Naive B cell (primary cell): ENCODE measurements at regions not wholly inside any gene's neighbourhood (a gene's known extent, or its start where the extent isn't known, plus 50 kb on each side); places are given as distances from the start of the nearest gene placed in this dataset.
A peak's percentile ranks its signal among the peaks of the same experiment; 100 is the strongest.

ENCODE experiments used
- ATAC-seq, 2 donors: fragments of 150-1000 bp; cut with Tn5 transposase; 2 replicates each; pipeline ENCODE4 v1.10.0; 2021; ENCODE audit warnings: low read depth in 2 of 2, mild to moderate bottlenecking in 2 of 2, moderate library complexity in 2 of 2
- DNase-seq: peaks from one replicate; pipeline ENCODE4 v3.0.0; 2022
- H3K27ac Mint-ChIP-seq, 6 donors: one replicate each; pipeline ENCODE4 v1.8.0; 2020 to 2022; ENCODE audit warnings: mild to moderate bottlenecking in 6 of 6, mixed read lengths in 6 of 6, moderate library complexity in 5 of 6, inconsistent platforms in 2 of 6
- H3K27me3 Mint-ChIP-seq, 3 donors: one replicate each; pipeline ENCODE4 v1.8.0; 2021 to 2022; ENCODE audit warnings: mixed read lengths in 3 of 3, mild to moderate bottlenecking in 1 of 3
- H3K36me3 Mint-ChIP-seq, 2 donors: one replicate each; pipeline ENCODE4 v1.8.0; 2020 to 2022; ENCODE audit warnings: mixed read lengths in 2 of 2, inconsistent platforms in 1 of 2, mild to moderate bottlenecking in 1 of 2
- H3K4me1 Mint-ChIP-seq, 3 donors: one replicate each; pipeline ENCODE4 v1.8.0; 2020 to 2022; ENCODE audit warnings: mixed read lengths in 3 of 3, inconsistent platforms in 1 of 3, mild to moderate bottlenecking in 1 of 3, moderate library complexity in 1 of 3
- H3K4me3 Mint-ChIP-seq, 8 donors: one replicate each; pipeline ENCODE4 v1.8.0; 2020 to 2022; ENCODE audit warnings: mild to moderate bottlenecking in 8 of 8, mixed read lengths in 8 of 8, moderate library complexity in 8 of 8, inconsistent platforms in 2 of 8
- H3K9me3 Mint-ChIP-seq, 7 donors: one replicate each; pipeline ENCODE4 v1.8.0; 2020 to 2022; ENCODE audit warnings: mixed read lengths in 7 of 7, mild to moderate bottlenecking in 5 of 7, inconsistent platforms in 2 of 7, moderate library complexity in 1 of 7

DNA sequence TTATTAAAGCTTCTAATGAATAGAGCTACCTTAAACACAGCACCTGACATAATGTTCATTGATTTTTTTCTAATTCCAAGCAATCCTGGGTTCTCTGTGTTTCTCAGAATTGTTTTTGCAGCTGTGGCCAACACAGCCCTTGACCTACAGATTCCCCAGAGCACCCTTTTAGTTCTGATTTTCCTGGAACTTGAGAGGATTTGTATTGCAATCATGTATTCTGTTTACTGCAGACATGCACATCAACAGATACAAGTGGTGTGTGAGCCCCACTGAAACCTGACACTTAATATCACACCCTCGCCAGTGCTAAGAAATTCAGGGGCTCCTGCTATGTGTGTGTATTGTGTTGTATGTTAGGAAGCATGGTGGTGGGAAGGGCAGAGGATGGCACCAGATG lies 344.2 kb upstream of the POM121L12 start:
- no peak for ATAC-seq
- DNase-seq, result no peak
- Mint-ChIP-seq H3K4me3 (no peak overlapping the region), H3K4me1 (no peaks in the 10 kb centered on the region), H3K36me3 (no peaks in the 10 kb centered on the region), H3K9me3 (peaks cover 0 to 15% (median 3%) of the 10 kb centered on the region in 7 donors), H3K27ac (no peak overlapping the region), H3K27me3 (no peaks in the 10 kb centered on the region)

DNA sequence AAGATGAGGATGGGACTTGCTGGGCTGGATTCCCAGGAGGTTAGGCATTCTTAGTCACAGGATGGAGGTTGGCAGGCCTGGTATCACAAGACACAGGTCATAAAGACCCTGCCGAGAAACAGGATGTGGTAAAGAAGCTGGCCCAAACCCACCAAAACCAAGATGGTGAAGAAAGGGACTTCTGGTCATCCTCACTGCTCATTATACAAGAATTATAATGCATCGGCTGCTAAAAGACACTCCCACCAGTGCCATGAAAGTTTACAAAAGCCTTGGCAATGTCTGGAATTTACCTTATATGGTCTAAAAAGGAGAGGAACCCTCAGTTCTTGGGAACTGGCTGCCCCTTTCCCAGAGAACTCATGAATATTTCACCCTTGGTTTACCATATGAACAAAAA lies 345.5 kb upstream of the POM121L12 start:
- no peak for ATAC-seq
- Mint-ChIP-seq H3K9me3 (peaks cover 0 to 15% (median 3%) of the 10 kb centered on the region in 7 donors), H3K36me3 (no peaks in the 10 kb centered on the region), H3K4me3 (no peak overlapping the region), H3K4me1 (no peaks in the 10 kb centered on the region), H3K27me3 (no peaks in the 10 kb centered on the region), H3K27ac (no peak overlapping the region)
- DNase-seq, result no peak

DNA sequence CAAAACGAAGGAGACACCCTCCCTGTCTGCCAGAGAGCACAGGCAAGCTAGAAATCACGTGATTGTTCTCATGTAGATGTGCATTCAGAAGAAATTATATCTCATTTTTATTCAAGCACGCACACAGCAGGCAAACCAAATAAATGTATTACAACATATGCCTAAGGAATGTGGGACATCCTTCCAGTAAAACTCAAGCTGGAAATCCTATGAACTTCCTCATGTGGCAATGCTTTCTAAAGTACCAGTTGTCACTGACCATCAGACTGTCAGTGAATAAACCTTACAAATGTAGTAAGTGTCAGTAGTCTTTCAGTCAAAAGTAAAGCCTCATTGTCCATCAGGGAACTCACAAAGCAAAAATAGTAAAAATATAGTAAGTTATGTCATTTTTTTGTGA lies 350.1 kb upstream of the POM121L12 start:
- Mint-ChIP-seq H3K27ac (no peak overlapping the region), H3K9me3 (peaks cover 0 to 11% (median 3%) of the 10 kb centered on the region in 7 donors), H3K27me3 (no peaks in the 10 kb centered on the region), H3K4me3 (no peak overlapping the region), H3K4me1 (no peaks in the 10 kb centered on the region), H3K36me3 (no peaks in the 10 kb centered on the region)
- DNase-seq (no peak), ATAC-seq (no peak)

DNA sequence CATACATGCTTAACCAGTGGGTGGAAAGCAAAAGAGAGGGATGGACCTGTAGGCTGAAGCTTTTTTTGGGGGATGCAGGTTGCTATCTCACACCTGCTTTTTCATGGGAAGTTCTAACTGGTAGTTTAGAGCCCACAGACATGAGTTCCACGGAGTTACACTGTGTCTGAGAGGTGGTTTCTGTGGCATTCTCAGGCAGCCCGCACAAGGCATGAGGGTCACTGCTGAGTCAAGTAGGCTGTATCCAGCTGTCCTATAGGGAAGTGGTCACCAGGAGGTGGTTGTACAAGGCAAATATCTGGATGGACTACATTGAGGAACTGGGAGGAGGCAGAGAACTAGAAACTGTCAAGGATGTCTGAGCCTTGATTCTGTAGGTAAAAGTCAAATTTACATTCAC lies 351.0 kb upstream of the POM121L12 start:
- ATAC-seq (no peak), DNase-seq (no peak)
- H3K27ac Mint-ChIP-seq, result no peak overlapping the region
- H3K4me3 Mint-ChIP-seq, result no peak overlapping the region
- H3K27me3 Mint-ChIP-seq, result no peaks in the 10 kb centered on the region
- no peaks in the 10 kb centered on the region for H3K4me1 Mint-ChIP-seq
- no peaks in the 10 kb centered on the region for H3K36me3 Mint-ChIP-seq
- peaks cover 0 to 10% (median 3%) of the 10 kb centered on the region in 7 donors for H3K9me3 Mint-ChIP-seq

DNA sequence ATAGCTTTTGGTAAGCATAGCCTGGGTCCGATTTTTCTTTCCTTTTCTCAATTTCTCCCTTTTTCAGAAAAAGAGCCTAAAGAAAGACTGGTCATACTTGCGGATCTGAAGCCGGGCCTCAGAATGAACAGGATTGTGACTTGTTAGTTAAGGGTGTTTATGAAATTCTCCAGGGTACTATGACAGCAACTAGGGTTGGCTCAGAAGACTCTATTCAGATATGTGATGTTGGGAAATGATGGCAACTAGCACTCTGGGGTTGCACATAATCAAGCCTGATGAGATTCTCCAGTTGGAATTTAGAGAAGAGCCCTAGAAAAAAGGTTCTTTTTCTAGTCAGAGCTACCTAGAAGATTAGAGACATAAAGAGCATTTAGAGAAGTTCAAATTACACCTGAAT lies 352.4 kb upstream of the POM121L12 start:
- Mint-ChIP-seq H3K27me3 (no peaks in the 10 kb centered on the region), H3K4me1 (no peaks in the 10 kb centered on the region), H3K27ac (no peak overlapping the region), H3K4me3 (no peak overlapping the region), H3K9me3 (peaks cover 1 to 12% (median 5%) of the 10 kb centered on the region in 7 donors), H3K36me3 (no peaks in the 10 kb centered on the region)
- ATAC-seq (no peak), DNase-seq (no peak)

DNA sequence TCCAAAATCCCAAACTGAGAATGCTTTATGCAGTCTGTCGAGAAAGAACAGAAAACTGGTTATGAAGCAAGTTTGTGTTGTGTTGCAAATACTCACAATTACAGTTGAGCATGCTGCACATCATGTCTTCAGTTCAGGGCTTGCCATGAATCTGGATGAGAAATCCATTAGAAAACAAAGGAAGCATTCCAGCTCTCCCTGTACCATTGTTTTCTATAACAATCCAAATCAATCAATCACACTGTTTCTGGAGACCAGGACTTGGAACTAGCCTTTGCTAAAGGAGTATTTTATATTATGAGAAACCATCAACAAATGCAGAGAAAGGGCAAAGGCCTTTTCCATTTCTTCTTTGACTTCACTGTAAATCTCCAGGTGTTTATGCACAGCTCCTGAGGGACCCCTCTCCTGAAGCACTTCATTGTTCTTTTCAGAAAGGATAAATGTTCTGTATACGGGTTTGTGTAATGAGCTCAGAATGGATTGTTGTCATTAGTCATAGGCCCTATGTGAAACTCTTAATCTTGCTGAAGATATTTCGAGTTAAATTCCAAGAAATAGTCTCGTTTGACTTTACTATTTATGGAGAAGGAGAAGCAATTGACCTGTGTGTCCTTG lies 364.7 kb upstream of the POM121L12 start:
- no peak overlapping the region for H3K4me3 Mint-ChIP-seq
- H3K36me3 Mint-ChIP-seq, result no peaks in the 10 kb centered on the region
- H3K9me3 Mint-ChIP-seq, result peaks cover 0 to 15% (median 4%) of the 10 kb centered on the region in 7 donors
- ATAC-seq (no peak), DNase-seq (no peak)
- no peaks in the 10 kb centered on the region for H3K27me3 Mint-ChIP-seq
- H3K4me1 Mint-ChIP-seq, result no peaks in the 10 kb centered on the region
- no peak overlapping the region for H3K27ac Mint-ChIP-seq

DNA sequence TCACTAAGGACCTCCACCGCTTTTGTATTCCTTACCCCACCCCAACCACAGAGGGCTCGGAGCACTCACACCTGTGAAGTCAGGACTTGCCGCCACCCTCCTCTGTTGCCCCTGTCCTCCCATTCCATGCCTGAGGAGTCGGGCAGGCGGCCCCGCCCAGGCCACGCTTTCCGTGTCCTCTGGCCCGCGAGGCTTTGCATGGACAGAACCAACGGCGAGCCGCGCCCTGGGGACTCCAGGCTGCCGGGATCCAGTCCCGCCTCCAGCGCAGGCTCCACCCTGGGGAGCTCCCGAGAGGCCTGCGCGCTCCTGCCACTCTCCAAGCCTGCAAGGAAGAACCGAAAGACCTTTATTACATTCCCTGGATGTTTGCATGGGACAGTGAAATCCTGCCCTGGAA lies 366.4 kb upstream of the POM121L12 start:
- Mint-ChIP-seq H3K9me3 (peaks cover 2 to 15% (median 6%) of the 10 kb centered on the region in 7 donors), H3K36me3 (no peaks in the 10 kb centered on the region), H3K27me3 (no peaks in the 10 kb centered on the region), H3K27ac (no peak overlapping the region), H3K4me3 (no peak overlapping the region), H3K4me1 (no peaks in the 10 kb centered on the region)
- DNase-seq (no peak), ATAC-seq (no peak)

DNA sequence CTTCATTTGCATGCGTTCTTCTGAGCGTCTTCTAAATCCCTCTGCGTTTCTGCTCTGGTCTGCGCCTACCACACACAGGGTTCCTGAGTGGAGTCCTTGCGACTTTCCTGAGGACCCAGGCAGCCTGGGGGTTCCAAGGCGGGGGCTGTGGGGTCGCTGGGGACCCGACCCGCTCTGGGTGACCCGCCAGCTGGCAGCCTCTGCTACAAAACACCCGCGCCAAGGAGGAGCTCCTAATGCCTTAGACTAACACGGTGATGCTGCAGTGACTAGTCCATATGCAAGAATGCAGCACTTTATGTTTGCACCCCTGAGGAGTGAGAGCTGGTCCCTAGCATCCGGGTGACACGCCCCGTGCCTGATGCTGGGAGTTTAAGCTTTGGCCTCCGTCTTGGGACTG lies 367.0 kb upstream of the POM121L12 start:
- H3K27ac Mint-ChIP-seq, result no peak overlapping the region
- no peaks in the 10 kb centered on the region for H3K4me1 Mint-ChIP-seq
- no peaks in the 10 kb centered on the region for H3K36me3 Mint-ChIP-seq
- H3K4me3 Mint-ChIP-seq, result no peak overlapping the region
- no peak for DNase-seq
- H3K27me3 Mint-ChIP-seq, result no peaks in the 10 kb centered on the region
- peaks cover 2 to 15% (median 6%) of the 10 kb centered on the region in 7 donors for H3K9me3 Mint-ChIP-seq
- ATAC-seq, result no peak

DNA sequence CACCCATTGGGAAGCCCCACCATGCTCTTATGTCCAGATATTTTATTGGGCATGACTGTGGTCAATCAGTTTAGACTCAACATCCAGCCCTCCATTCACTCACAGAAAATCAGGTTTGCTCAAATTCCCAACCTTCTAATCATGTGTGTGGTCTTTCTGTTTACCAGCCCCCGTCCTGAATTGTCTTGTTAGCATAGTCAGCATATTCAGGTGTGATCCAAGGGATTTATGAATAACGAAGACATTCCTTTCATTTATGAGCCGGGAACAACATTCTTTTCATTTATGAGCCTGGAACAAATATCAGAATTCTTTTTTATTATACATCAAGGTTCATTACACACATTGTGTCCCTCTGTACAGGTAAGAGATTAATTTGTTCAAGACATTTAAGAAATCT lies 376.3 kb upstream of the POM121L12 start:
- no peaks in the 10 kb centered on the region for H3K36me3 Mint-ChIP-seq
- DNase-seq (no peak), ATAC-seq (no peak)
- no peak overlapping the region for H3K4me3 Mint-ChIP-seq
- peaks cover 0 to 11% (median 5%) of the 10 kb centered on the region in 7 donors for H3K9me3 Mint-ChIP-seq
- H3K27ac Mint-ChIP-seq, result no peak overlapping the region
- H3K27me3 Mint-ChIP-seq, result no peaks in the 10 kb centered on the region
- H3K4me1 Mint-ChIP-seq, result no peaks in the 10 kb centered on the region

DNA sequence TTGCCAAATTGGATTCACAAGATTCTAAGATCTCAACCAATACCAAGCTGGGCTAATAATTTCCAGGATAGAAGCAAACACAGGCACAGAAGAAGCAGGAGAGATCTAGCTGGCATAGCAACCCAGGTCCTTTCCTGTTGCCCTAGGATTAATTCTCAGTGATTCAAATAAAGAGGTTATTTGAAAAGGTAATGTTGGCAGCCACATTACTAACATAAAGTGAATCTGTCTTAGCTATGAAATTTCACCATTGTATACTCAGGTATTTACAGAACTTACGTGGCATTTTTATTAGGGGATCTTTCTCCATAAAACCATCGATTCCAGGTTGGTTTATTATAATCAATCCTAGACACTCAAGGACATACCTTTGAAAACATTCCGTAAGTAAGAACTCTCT lies 379.3 kb upstream of the POM121L12 start:
- H3K4me3 Mint-ChIP-seq, result no peak overlapping the region
- H3K36me3 Mint-ChIP-seq, result no peaks in the 10 kb centered on the region
- DNase-seq (no peak), ATAC-seq (no peak)
- H3K27me3 Mint-ChIP-seq, result no peaks in the 10 kb centered on the region
- no peaks in the 10 kb centered on the region for H3K4me1 Mint-ChIP-seq
- H3K27ac Mint-ChIP-seq, result no peak overlapping the region
- peaks cover 0 to 13% (median 8%) of the 10 kb centered on the region in 7 donors for H3K9me3 Mint-ChIP-seq

DNA sequence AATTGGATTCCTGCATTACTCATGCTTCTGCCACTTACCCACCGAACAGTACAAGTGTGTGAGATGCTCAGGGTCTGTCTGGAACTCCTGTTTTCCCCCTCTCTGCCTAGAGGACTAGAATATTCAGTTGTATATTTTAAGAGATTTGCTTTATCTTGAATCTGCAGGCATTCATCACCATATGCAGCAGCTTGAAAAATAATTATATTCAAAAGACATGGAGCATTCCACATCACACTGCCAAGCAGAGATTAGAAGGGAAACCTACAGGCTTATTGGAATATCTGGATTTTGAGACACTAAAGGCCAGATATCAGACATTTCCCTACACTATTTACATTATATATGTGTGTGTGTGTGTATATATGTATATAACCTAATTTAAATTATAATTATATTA lies 382.8 kb upstream of the POM121L12 start:
- no peak for DNase-seq
- Mint-ChIP-seq H3K27ac (no peak overlapping the region), H3K36me3 (no peaks in the 10 kb centered on the region), H3K9me3 (peaks cover 1 to 9% (median 5%) of the 10 kb centered on the region in 7 donors), H3K27me3 (no peaks in the 10 kb centered on the region), H3K4me1 (no peaks in the 10 kb centered on the region), H3K4me3 (no peak overlapping the region)
- no peak for ATAC-seq

DNA sequence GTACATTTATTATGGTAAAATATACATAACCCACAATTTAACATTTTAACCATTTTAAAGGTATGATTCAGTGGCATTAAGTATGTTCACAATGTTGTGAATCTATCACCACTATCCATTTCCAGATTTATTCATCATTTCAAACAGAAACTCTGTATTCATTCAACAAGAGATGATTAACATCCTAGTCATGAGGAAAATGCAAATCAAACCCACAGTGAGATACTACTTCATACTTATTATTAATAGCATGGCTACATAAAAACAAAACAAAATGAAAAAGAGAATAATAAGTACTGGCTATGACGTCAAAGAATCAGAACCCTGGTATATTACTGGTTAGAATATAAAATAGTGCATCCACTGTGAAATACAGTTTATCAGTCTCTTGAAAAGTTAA lies 386.6 kb upstream of the POM121L12 start:
- no peaks in the 10 kb centered on the region for H3K36me3 Mint-ChIP-seq
- no peak overlapping the region for H3K27ac Mint-ChIP-seq
- no peaks in the 10 kb centered on the region for H3K27me3 Mint-ChIP-seq
- peaks cover 1 to 17% (median 8%) of the 10 kb centered on the region in 7 donors for H3K9me3 Mint-ChIP-seq
- H3K4me3 Mint-ChIP-seq, result no peak overlapping the region
- no peaks in the 10 kb centered on the region for H3K4me1 Mint-ChIP-seq
- ATAC-seq (no peak), DNase-seq (no peak)

DNA sequence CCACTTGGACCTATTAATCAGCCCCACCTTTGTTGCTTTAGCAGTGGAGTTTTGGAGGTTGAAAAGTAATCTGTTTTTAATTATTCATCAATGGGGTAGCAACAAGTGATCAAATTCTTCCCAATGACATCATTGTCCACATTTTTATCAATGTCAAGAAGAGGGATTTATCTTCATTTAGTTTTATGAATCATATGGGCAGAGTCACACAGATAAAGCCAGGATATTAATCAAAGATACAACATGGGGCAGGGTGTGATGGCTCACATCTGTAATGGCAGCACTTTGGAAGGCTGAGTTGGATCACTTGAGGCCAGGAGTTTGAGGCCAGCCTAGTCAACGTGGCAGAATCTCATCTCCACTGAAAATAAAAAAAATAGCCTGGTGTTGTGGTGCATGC lies 388.4 kb upstream of the POM121L12 start:
- Mint-ChIP-seq H3K4me1 (no peaks in the 10 kb centered on the region), H3K4me3 (no peak overlapping the region), H3K27me3 (no peaks in the 10 kb centered on the region), H3K27ac (no peak overlapping the region), H3K9me3 (peaks cover 1 to 17% (median 5%) of the 10 kb centered on the region in 7 donors), H3K36me3 (no peaks in the 10 kb centered on the region)
- DNase-seq, result no peak
- no peak for ATAC-seq

DNA sequence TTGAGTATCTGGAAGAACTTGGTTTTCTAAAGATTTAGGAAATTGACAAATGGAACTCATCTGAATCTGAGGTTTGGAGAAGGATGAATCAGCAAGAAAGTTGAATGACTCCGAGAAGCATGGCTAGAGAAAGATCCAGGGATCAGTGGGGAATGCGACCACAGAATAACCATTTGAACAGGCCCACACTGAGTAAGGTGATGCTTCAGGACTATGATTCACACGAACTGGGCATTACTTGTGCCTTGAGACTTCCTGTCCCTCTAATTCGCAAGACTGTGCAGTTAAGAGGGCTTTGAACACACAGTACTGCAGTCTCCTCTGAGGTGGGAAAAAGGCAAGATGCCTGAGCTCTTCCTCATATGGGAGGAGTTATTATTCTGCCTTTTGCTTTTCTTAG lies 395.5 kb upstream of the POM121L12 start:
- H3K27me3 Mint-ChIP-seq, result no peaks in the 10 kb centered on the region

DNA sequence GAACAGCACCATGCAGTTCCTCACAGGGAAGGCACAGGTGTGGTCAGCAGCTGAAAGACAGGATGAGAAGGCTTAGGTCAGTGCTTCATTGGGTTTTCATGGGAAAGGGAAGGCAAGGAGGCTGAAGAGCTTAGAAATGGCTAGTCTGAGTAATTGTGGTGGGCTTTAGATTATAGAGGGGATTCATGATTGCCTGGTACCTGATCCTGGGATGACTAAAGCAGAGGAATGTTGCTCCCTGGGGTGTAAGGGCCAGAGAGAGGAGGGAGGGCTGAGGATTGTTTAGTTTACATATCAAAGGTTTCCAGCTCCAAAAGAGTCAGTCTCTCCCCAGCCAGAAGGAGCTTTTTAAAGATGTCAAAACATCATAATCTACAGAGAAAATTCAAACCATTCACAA lies 396.3 kb upstream of the POM121L12 start:
- Mint-ChIP-seq H3K4me3 (no peak overlapping the region), H3K27ac (no peak overlapping the region), H3K4me1 (no peaks in the 10 kb centered on the region), H3K36me3 (no peaks in the 10 kb centered on the region), H3K9me3 (peaks cover 0 to 11% (median 3%) of the 10 kb centered on the region in 7 donors), H3K27me3 (no peaks in the 10 kb centered on the region)
- no peak for DNase-seq
- no peak for ATAC-seq

More for the DNA sequence above, 395.5 kb upstream of the POM121L12 start:
- Mint-ChIP-seq H3K4me1 (no peaks in the 10 kb centered on the region), H3K9me3 (peaks cover 0 to 11% (median 3%) of the 10 kb centered on the region in 7 donors), H3K36me3 (no peaks in the 10 kb centered on the region), H3K27ac (peak overlapping the region in 1 of 6 donors; percentile 38), H3K4me3 (no peak overlapping the region)
- no peak for DNase-seq
- no peak for ATAC-seq
